Fibroblast of the conjunctiva (primary cell): ENCODE measurements at regions not wholly inside any gene's neighbourhood (a gene's known extent, or its start where the extent isn't known, plus 50 kb on each side); places are given as distances from the start of the nearest gene placed in this dataset.

Experiments
- DNase-seq: peaks from one replicate; pipeline ENCODE4 v3.0.0-alpha.2; 2010; ENCODE audit warnings: low read depth

- DNase-seq: no peak
These were observed 95.6 kb upstream of the TJP1 start for GRCh38 chr15:29917600-29918597.

DNA sequence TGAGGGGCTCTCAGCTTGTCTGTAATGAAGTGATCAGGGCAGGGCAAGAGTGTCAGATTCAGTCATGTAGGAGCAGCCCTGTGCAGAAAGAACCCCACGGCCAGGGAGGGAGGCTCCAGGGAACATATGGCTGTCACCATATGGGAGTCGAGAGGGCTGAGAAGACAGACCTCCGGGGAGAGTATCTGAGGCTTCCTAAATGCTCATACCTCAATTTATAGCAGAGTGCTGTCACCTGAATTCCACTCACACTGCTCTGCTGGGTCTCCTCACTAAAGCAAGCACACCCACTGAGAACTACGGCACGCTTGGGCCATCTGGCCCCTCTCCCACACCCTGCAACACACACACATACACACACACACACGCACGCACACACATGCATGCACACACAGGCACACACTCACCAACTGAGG, 92.3 kb upstream of the TJP1 start:
- no peak for DNase-seq

- DNase-seq: no peak
These were observed 91.4 kb upstream of the TJP1 start for GRCh38 chr15:29913528-29914135.

DNA sequence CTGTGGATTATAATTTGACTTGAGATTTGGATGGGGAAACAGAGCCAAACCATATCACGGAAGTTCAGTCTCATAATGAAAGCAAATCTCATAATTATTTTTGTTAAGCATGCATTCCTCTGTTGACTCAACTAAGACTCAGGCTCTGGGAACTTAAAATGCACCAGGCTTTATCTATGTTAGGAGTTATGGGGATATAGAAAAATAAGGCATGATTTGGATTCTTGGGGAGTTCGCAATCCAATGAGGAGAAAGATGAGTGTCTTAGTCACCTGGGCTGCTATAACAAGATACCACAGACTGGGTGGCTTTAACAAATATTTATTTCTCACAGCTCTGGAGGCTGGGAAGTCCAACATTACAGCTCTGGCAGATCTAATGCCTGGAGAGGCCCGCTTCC, 89.4 kb upstream of the TJP1 start:
- no peak for DNase-seq

DNA sequence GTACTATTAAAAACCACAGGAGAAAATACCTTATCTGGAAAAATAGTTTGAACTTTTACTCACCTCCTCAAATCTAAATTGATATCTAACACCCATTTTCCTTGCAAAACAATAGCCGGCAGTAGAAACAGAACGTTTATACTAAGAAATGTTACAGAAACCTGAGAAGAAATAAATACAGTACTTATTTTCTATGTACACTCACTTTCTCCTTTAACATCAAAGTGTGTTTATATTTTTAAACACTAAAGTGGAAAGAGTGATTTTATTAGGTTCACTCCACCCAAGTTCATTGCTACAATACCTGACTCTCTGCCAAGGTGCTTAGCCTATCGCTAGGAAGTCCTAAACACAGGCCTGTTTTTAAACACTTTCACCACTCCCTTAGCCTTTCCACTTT, 87.8 kb upstream of the TJP1 start:
- DNase-seq: no peak

DNA sequence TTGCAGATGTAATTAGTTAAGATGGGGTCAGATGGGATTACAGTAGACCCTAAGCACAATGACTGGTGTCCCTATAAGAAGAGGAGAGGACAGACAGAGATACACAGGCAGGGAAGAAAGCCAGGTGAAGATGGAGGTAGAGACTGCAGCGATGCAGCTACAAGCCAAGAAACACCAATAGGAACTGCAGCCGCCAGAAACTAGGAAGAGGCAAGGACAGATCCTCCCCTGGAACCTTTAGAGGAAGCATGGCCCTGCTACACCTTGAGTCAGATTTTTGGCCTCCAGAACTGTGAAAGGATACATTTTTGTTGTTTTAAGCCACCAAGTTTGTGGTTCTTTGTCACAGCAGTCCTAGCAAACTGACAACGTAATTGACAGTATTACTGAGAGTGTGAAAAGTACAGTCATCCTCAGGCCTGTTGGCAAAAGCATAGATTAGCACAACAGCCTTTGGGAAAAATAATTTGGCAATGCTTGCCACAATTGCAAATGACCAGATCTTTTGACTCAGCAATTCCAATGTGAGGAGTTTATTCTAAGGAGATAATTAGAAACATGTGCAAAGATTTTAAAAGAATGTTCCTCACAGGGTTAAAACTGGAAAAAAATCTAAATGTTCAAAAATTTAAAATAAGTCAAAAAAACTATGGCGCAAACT, 82.6 kb upstream of the TJP1 start:
- DNase-seq: no peak

DNA sequence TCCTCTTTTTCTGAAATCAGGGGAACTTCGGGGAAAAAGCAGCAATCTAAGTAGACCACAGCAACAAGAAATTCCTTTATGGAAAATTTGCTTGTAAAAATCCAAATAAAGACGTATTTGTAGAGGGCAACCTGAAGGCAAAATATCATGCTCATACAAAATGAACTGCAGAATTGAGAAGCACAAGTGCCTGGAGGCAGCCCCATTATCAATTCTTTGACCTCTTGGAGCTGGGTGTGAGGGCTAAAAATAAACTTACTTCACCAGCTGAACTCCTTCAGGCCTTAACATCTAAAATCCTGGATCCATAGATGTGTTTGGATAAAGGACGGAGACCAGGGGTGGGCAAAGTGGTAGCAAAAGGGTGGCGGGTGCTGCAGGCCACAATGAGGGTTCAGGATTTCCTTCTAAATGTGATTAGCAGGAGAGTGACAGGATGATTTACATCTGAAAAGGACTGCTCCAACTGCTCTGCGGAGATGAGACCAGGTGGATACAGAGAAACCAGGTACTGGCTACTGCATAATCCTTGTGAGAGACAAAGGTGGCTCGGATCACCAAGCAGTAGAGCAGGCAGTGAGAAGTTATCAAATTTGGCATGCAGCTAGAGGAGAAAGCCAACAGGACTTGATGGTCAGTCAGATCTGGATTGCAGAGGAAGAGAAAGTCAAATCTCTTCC, 81.7 kb upstream of the TJP1 start:
- DNase-seq: no peak

- no peak for DNase-seq
These were observed 80.8 kb upstream of the TJP1 start for GRCh38 chr15:29903028-29903427.

GRCh38 chr15:29900237-29901189, 78.2 kb upstream of the TJP1 start:
- DNase-seq: no peak

- no peak for DNase-seq
These were observed 73.8 kb upstream of the TJP1 start for GRCh38 chr15:29896062-29896461.

- no peak for DNase-seq
These were observed 68.8 kb upstream of the TJP1 start for GRCh38 chr15:29891096-29891457.

GRCh38 chr15:29890336-29891095, 68.2 kb upstream of the TJP1 start:
- DNase-seq: no peak

- no peak for DNase-seq
These were observed 67.5 kb upstream of the TJP1 start for GRCh38 chr15:29889542-29890329.

DNA sequence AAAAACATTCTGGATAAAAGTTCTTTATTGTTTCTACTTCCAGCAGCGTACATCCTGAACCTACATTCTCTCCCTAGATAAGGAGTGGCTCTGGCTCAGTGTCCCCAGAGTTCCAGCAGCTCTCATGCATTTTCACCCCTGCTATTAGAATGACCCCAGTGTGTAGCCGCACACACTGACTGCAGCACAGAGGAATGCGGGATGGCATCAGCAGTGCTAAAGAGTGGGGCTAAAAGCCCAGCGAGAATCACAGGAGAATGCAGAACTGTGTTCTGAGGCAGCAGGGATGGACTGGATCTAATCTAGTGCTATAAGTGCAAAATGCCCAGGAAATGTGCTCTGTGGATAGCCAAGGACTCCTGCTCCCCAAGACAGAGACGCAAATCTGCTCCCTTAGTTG, 66.4 kb upstream of the TJP1 start:
- DNase-seq: no peak

DNA sequence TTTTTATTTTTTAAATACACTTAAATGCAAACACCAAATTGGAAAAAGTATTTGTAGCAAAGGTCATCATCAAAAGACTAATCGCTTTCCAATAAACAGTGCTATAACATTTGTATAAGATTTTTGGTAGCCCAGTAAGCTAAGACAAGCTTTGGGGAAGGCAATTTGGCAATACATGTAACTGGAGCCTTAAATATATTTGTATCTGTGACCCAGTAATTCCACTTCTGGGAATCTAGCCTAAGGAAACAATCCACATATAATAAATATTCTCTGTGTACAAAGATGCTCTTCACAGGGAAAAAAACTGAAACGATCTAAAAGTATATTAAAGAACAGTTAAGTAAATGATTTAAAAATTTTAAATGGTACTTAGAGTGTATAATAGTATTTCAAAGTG, 65.5 kb upstream of the TJP1 start:
- DNase-seq: peak; percentile 45

DNA sequence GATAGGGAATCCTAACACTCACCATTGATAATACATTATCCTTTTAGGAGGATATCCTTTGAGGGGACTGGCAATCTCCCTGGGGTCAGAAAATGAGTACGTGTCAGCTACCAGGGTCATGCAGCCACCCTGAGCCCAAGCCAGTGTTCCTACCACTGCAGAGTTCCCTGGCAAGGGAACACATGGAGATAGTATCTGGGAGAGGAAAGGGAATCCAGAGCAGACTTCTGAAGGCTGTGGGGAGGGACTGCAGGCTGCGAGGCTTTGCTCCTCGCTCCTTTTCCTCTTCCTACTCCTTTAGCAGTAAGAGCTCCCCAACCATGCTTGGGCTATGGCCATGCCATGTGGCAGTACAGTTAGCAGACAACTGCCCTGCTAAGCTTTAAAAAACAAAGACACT, 62.9 kb upstream of the TJP1 start:
- DNase-seq: no peak

DNA sequence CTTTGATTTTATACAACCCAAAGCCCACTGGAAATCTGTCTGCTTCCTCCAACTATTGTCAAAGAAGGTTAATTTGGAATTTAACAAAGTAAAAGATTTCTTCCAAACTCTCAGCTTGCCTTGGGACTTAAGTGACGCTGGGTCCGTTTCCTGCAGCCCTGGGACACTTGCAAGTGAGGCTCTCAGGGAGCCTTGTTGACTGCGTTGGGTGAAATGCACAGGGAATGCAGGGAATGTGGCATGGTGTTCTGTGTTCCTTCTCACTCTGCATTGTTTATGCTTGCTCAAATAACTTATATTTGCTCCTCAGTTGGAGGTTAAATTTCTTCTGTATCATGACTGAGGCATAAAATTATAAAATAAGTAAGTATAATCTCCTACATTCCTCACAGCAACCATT, 60.9 kb upstream of the TJP1 start:
- no peak for DNase-seq

DNA sequence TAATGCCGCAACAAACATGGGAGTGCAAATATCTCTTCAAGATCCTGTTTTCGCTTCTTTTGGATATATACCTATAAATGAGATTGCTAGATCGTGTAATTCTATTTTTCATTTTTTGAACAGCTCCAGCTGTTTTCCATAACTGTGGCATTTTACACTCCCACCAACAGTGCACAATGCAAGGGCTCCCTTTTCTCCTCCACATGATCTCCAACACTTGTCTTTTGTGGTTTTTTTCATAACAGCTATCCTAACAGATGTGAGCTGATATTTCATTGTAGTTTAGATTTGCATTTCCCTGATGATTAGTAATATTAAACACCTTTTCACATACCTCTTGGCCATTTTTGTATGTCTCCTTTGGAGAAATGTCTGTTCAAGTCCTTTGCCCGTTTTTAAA, 58.6 kb upstream of the TJP1 start:
- no peak for DNase-seq

GRCh38 chr15:29880341-29880740, 58.1 kb upstream of the TJP1 start:
- DNase-seq: no peak

DNA sequence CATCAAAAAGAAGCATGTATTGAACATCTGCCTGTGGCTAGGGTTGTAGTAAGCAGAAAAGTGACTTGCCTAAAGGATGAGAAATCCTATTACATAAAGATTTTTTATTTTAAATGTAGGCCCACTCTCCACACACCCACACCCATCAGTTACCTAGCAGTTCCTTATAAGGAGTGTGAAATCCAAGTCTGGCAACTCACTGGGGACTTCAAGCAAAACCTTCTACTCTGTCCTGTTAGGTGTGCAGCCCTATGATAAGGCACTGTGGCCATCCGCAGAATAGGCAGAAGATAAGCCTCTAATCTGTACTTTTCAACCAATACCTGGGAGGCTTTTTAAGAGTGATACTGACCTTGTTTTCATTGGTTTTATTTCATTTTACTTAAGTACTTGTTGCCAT, 52.7 kb upstream of the TJP1 start:
- DNase-seq: no peak
